Keratinocyte (primary cell): ENCODE measurements at regions not wholly inside any gene's neighbourhood (a gene's known extent, or its start where the extent isn't known, plus 50 kb on each side); places are given as distances from the start of the nearest gene placed in this dataset.

Source experiments
- DNase-seq: peaks from one replicate; pipeline ENCODE4 v3.0.0-alpha.2; 2011; ENCODE audit warnings: low read depth, missing footprints, low spot score
- FAIRE-seq: peaks from 2 replicates; lab custom pipeline; 2011; peaks lifted over from hg19 to GRCh38; lab: Jason Lieb, UNC
- H2AFZ ChIP-seq: 2 replicates; pipeline ENCODE4 v1.6.0; 2012; ENCODE audit warnings: low read length, control low read depth, inconsistent platforms; ENCODE audit not compliant: control insufficient read depth
- H3K27ac ChIP-seq: 2 replicates; pipeline ENCODE4 v1.5.1; 2011; ENCODE audit warnings: low read length; ENCODE audit not compliant: control insufficient read depth, insufficient read depth
- H3K27me3 ChIP-seq: 3 replicates; pipeline ENCODE4 v1.6.0; 2011; ENCODE audit warnings: low read length; ENCODE audit not compliant: control insufficient read depth, insufficient read depth; ENCODE audit errors: extremely low read depth
- H3K36me3 ChIP-seq, 2 experiments: 2 replicates in 1 of 2; 3 replicates in 1 of 2; pipeline ENCODE4 v1.5.1; 2011; ENCODE audit warnings: low read length in 2 of 2, mild to moderate bottlenecking in 1 of 2; ENCODE audit not compliant: control insufficient read depth in 2 of 2, insufficient read depth in 2 of 2; ENCODE audit errors: extremely low read depth in 1 of 2
- H3K4me1 ChIP-seq: 3 replicates; pipeline ENCODE4 v1.5.1; 2011; ENCODE audit warnings: low read length; ENCODE audit not compliant: control insufficient read depth, insufficient read depth; ENCODE audit errors: extremely low read depth
- H3K4me2 ChIP-seq: 3 replicates; pipeline ENCODE4 v1.6.0; 2011; ENCODE audit warnings: low read depth, low read length; ENCODE audit not compliant: control insufficient read depth, insufficient read depth; ENCODE audit errors: extremely low read depth
- H3K4me3 ChIP-seq, 3 experiments: fragments of 200-600 bp in 1 of 3; sonication (generic) in 1 of 3; 2 replicates in 2 of 3; 3 replicates in 1 of 3; pipeline ENCODE4 v1.5.1; 2011 to 2016; ENCODE audit warnings: low read length in 3 of 3, mild to moderate bottlenecking in 3 of 3, control low read depth in 2 of 3, inconsistent platforms in 1 of 3, low read depth in 1 of 3, mixed read lengths in 1 of 3, mixed run types in 1 of 3, moderate library complexity in 1 of 3; ENCODE audit not compliant: control insufficient read depth in 2 of 3, insufficient read depth in 2 of 3; ENCODE audit errors: extremely low read depth in 1 of 3
- H3K79me2 ChIP-seq: 2 replicates; pipeline ENCODE4 v1.6.0; 2012; ENCODE audit warnings: low read length; ENCODE audit not compliant: control insufficient read depth, insufficient read depth
- H3K9ac ChIP-seq: 3 replicates; pipeline ENCODE4 v1.6.0; 2011; ENCODE audit warnings: low read length; ENCODE audit not compliant: control insufficient read depth, insufficient read depth; ENCODE audit errors: extremely low read depth
- H3K9me1 ChIP-seq: 3 replicates; pipeline ENCODE4 v1.6.0; 2011; ENCODE audit warnings: low read length; ENCODE audit not compliant: control insufficient read depth, insufficient read depth; ENCODE audit errors: extremely low read depth
- H3K9me3 ChIP-seq: 2 replicates; pipeline ENCODE4 v1.5.1; 2012; ENCODE audit warnings: low read depth, low read length; ENCODE audit not compliant: control insufficient read depth
- H4K20me1 ChIP-seq: 3 replicates; pipeline ENCODE4 v1.6.0; 2011; ENCODE audit warnings: low read length; ENCODE audit not compliant: control insufficient read depth, insufficient read depth; ENCODE audit errors: extremely low read depth
- CTCF ChIP-seq, 3 experiments: IDR thresholded peaks in 1 of 3; conservative IDR thresholded peaks in 1 of 3; optimal IDR thresholded peaks in 1 of 3; 2 replicates in 2 of 3; 3 replicates in 1 of 3; pipeline versions ENCODE3 to v1.5.1; 2011; ENCODE audit warnings: low read length in 3 of 3, mild to moderate bottlenecking in 3 of 3, moderate library complexity in 2 of 3, control low read depth in 1 of 3, inconsistent platforms in 1 of 3; ENCODE audit not compliant: insufficient read depth in 2 of 3; ENCODE audit errors: extremely low read depth in 1 of 3
- EZH2 ChIP-seq: IDR thresholded peaks from one replicate; pipeline ENCODE4 v1.6.1; 2012; ENCODE audit warnings: inconsistent platforms, mild to moderate bottlenecking, low read length, moderate library complexity
- dilution Hi-C: fragments of 300-500 bp; cut with MboI; formaldehyde crosslinking; loops from one replicate; pipeline ENCODE4 v1.7.0; 2020; ENCODE audit warnings: low sequenced_read_pairs; ENCODE audit not compliant: extremely low pct_ligation_motif_present

- no peak overlapping the region for H3K27ac ChIP-seq
- no peak overlapping the region for H2AFZ ChIP-seq
- TF ChIP-seq EZH2 (no peak), CTCF (optimal IDR thresholded peaks at IDR 0.05 in 1 of 3, IDR thresholded peaks at IDR 0.05 in 1 of 3, conservative IDR thresholded peaks at IDR 0.05 in 1 of 3; ENCODE audit: extremely low read depth in 1 of 3, insufficient read depth in 2 of 3, low read length in 3 of 3) (no peak)
- DNase-seq: no peak
- no peak overlapping the region for H3K9ac ChIP-seq
- no peaks in the 10 kb centered on the region for H3K79me2 ChIP-seq
- no peak for FAIRE-seq
- H3K4me1 ChIP-seq: no peaks in the 10 kb centered on the region
- H3K27me3 ChIP-seq: no peaks in the 10 kb centered on the region
- H3K36me3 ChIP-seq: no peaks in the 10 kb centered on the region
- H3K4me3 ChIP-seq: no peak overlapping the region
- dilution Hi-C loops: no loop called here
- H3K9me1 ChIP-seq: no peaks in the 10 kb centered on the region
- H3K4me2 ChIP-seq: no peak overlapping the region
- H4K20me1 ChIP-seq: no peaks in the 10 kb centered on the region
- H3K9me3 ChIP-seq: no peaks in the 10 kb centered on the region
Observed at GRCh38 chr2:58503918-58504317, 262.8 kb upstream of the FANCL start.

- Histone ChIP-seq H3K4me3 (no peak overlapping the region), H3K79me2 (no peaks in the 10 kb centered on the region), H2AFZ (no peak overlapping the region), H3K4me2 (no peak overlapping the region), H3K9ac (no peak overlapping the region), H3K36me3 (no peaks in the 10 kb centered on the region), H3K4me1 (no peaks in the 10 kb centered on the region), H3K9me1 (no peaks in the 10 kb centered on the region), H3K9me3 (no peaks in the 10 kb centered on the region), H4K20me1 (no peaks in the 10 kb centered on the region), H3K27ac (no peak overlapping the region), H3K27me3 (no peaks in the 10 kb centered on the region)
- TF ChIP-seq CTCF (optimal IDR thresholded peaks at IDR 0.05 in 1 of 3, IDR thresholded peaks at IDR 0.05 in 1 of 3, conservative IDR thresholded peaks at IDR 0.05 in 1 of 3; ENCODE audit: extremely low read depth in 1 of 3, insufficient read depth in 2 of 3, low read length in 3 of 3) (no peak), EZH2 (no peak)
- DNase-seq (no peak), FAIRE-seq (no peak)
- dilution Hi-C loops: no loop called here
Observed at GRCh38 chr2:58502931-58503330, 261.8 kb upstream of the FANCL start.
